NT2/D1 (cell line): ENCODE measurements at regions not wholly inside any gene's neighbourhood (a gene's known extent, or its start where the extent isn't known, plus 50 kb on each side); places are given as distances from the start of the nearest gene placed in this dataset.

Experiments
- DNase-seq: peaks from one replicate; pipeline ENCODE4 v3.0.0-alpha.2; 2011; ENCODE audit warnings: low read depth, low spot score
- H3K27me3 ChIP-seq: 2 replicates; pipeline ENCODE4 v1.6.0; 2011; ENCODE audit warnings: mild to moderate bottlenecking; ENCODE audit not compliant: insufficient read length, insufficient read depth
- H3K36me3 ChIP-seq: 2 replicates; pipeline ENCODE4 v1.6.1; 2011; ENCODE audit warnings: mild to moderate bottlenecking, low read length, mixed read lengths; ENCODE audit not compliant: insufficient read depth, insufficient read length
- H3K4me1 ChIP-seq: 2 replicates; pipeline ENCODE4 v1.5.1; 2011; ENCODE audit not compliant: insufficient read depth, insufficient read length
- H3K4me3 ChIP-seq: 2 replicates; pipeline ENCODE4 v1.5.1; 2011; ENCODE audit warnings: low read depth; ENCODE audit not compliant: insufficient read length
- H3K9ac ChIP-seq: 2 replicates; pipeline ENCODE4 v1.6.0; 2011; ENCODE audit warnings: low read depth; ENCODE audit not compliant: insufficient read length
- H3K9me3 ChIP-seq: 2 replicates; pipeline ENCODE4 v1.5.1; 2011; ENCODE audit warnings: mild to moderate bottlenecking, low read length; ENCODE audit not compliant: insufficient read depth
- SUZ12 ChIP-seq: IDR thresholded peaks from 2 replicates; pipeline ENCODE4 v1.6.1; 2011; ENCODE audit not compliant: insufficient read length, insufficient read depth; ENCODE audit errors: extremely low read depth
- YY1 ChIP-seq: IDR thresholded peaks from 2 replicates; pipeline ENCODE4 v1.6.1; 2011; ENCODE audit not compliant: insufficient read length, insufficient read depth
- ZNF274 ChIP-seq: IDR thresholded peaks from 2 replicates; pipeline ENCODE4 v1.6.1; 2011; ENCODE audit warnings: mild to moderate bottlenecking, low read depth, low read length

GRCh38 chr11:27254744-27255446, 108.1 kb downstream of the CCDC34 start:
- H3K9me3 ChIP-seq = no peaks in the 10 kb centered on the region

GRCh38 chr11:27253224-27253623, 109.8 kb downstream of the CCDC34 start:
- no peak for DNase-seq
- no peaks in the 10 kb centered on the region for H3K36me3 ChIP-seq
- no peak for TF ChIP-seq ZNF274
- TF ChIP-seq YY1 = no peak
- TF ChIP-seq SUZ12 = no peak
- H3K9me3 ChIP-seq = no peaks in the 10 kb centered on the region
- no peak overlapping the region for H3K4me3 ChIP-seq
- no peaks in the 10 kb centered on the region for H3K4me1 ChIP-seq
- no peaks in the 10 kb centered on the region for H3K27me3 ChIP-seq
- no peak overlapping the region for H3K9ac ChIP-seq

More at GRCh38 chr11:27254744-27255446, 108.1 kb downstream of the CCDC34 start:
- Histone ChIP-seq H3K4me1 (no peaks in the 10 kb centered on the region), H3K27me3 (no peaks in the 10 kb centered on the region), H3K9ac (no peak overlapping the region), H3K4me3 (no peak overlapping the region), H3K36me3 (no peaks in the 10 kb centered on the region)
- TF ChIP-seq YY1 (no peak), ZNF274 (no peak), SUZ12 (no peak)
- no peak for DNase-seq

GRCh38 chr11:27250867-27251665, 111.9 kb downstream of the CCDC34 start:
- no peak for DNase-seq
- no peaks in the 10 kb centered on the region for H3K27me3 ChIP-seq
- no peaks in the 10 kb centered on the region for H3K4me1 ChIP-seq
- no peaks in the 10 kb centered on the region for H3K9me3 ChIP-seq
- H3K36me3 ChIP-seq = no peaks in the 10 kb centered on the region
- TF ChIP-seq YY1 (no peak), SUZ12 (no peak), ZNF274 (no peak)
- no peak overlapping the region for H3K9ac ChIP-seq
- H3K4me3 ChIP-seq = no peak overlapping the region

- Histone ChIP-seq H3K27me3 (no peaks in the 10 kb centered on the region), H3K9me3 (no peaks in the 10 kb centered on the region), H3K36me3 (no peaks in the 10 kb centered on the region), H3K9ac (no peak overlapping the region), H3K4me1 (no peaks in the 10 kb centered on the region), H3K4me3 (no peak overlapping the region)
- no peak for DNase-seq
- TF ChIP-seq ZNF274 (no peak), SUZ12 (no peak), YY1 (no peak)
These were observed 114.2 kb downstream of the CCDC34 start for GRCh38 chr11:27248576-27249509.

GRCh38 chr11:27247660-27248059, 115.4 kb downstream of the CCDC34 start:
- DNase-seq = no peak
- no peak for TF ChIP-seq ZNF274
- no peak for TF ChIP-seq YY1
- TF ChIP-seq SUZ12 = no peak
- H3K9ac ChIP-seq = no peak overlapping the region
- peaks cover 3% of the 10 kb centered on the region for H3K4me1 ChIP-seq
- H3K36me3 ChIP-seq = no peaks in the 10 kb centered on the region
- H3K9me3 ChIP-seq = no peaks in the 10 kb centered on the region
- H3K27me3 ChIP-seq = no peaks in the 10 kb centered on the region
- no peak overlapping the region for H3K4me3 ChIP-seq

GRCh38 chr11:27246925-27247324, 116.1 kb downstream of the CCDC34 start:
- Histone ChIP-seq H3K4me3 (no peak overlapping the region), H3K4me1 (peaks cover 3% of the 10 kb centered on the region), H3K9me3 (no peaks in the 10 kb centered on the region), H3K9ac (no peak overlapping the region), H3K27me3 (no peaks in the 10 kb centered on the region), H3K36me3 (no peaks in the 10 kb centered on the region)
- TF ChIP-seq ZNF274 = no peak
- no peak for TF ChIP-seq YY1
- TF ChIP-seq SUZ12 = no peak
- DNase-seq = no peak

GRCh38 chr11:27244900-27245299, 118.1 kb downstream of the CCDC34 start:
- Histone ChIP-seq H3K4me3 (no peak overlapping the region), H3K27me3 (no peaks in the 10 kb centered on the region), H3K36me3 (no peaks in the 10 kb centered on the region), H3K9ac (no peak overlapping the region), H3K4me1 (peaks cover 3% of the 10 kb centered on the region), H3K9me3 (no peaks in the 10 kb centered on the region)
- no peak for DNase-seq
- TF ChIP-seq YY1 (no peak), SUZ12 (no peak), ZNF274 (no peak)
